GM23338 (cell line): ENCODE measurements at regions not wholly inside any gene's neighbourhood (a gene's known extent, or its start where the extent isn't known, plus 50 kb on each side); places are given as distances from the start of the nearest gene placed in this dataset.
"Not testable (repeated sequence)": the region's sequence is repeated elsewhere in the genome, so short reads cannot be mapped to it uniquely, and the experiment has no call there.

Experiments used
- ATAC-seq: fragments of 200-7000 bp; cut with Tn5 transposase; 3 replicates; pipeline ENCODE4 v1.9.1; 2020
- DNase-seq: peaks from one replicate; pipeline ENCODE4 v3.0.0-alpha.2; 2015; ENCODE audit warnings: low spot score
- H2AFZ ChIP-seq: fragments of 200-600 bp; sonication (generic); 2 replicates; pipeline ENCODE4 v1.8.0; 2016; ENCODE audit warnings: antibody characterized with exemption, mild to moderate bottlenecking, moderate library complexity
- H3F3A ChIP-seq: fragments of 200-600 bp; sonication (generic); replicated peaks from 2 replicates; pipeline ENCODE4 v1.8.0; 2017; ENCODE audit warnings: antibody characterized with exemption, mixed run types, low read depth
- H3K27ac ChIP-seq: fragments of 200-600 bp; sonication (generic); 2 replicates; pipeline ENCODE4 v1.6.1; 2016; ENCODE audit warnings: low read depth
- H3K27me3 ChIP-seq: fragments of 200-600 bp; sonication (generic); 2 replicates; pipeline ENCODE4 v1.8.0; 2016; ENCODE audit warnings: mild to moderate bottlenecking, mixed run types, moderate library complexity; ENCODE audit not compliant: insufficient read depth
- H3K36me3 ChIP-seq: fragments of 200-600 bp; sonication (generic); 2 replicates; pipeline ENCODE4 v1.8.0; 2016; ENCODE audit warnings: mild to moderate bottlenecking; ENCODE audit not compliant: insufficient read depth
- H3K4me1 ChIP-seq: fragments of 200-600 bp; sonication (generic); 2 replicates; pipeline ENCODE4 v1.8.0; 2016; ENCODE audit warnings: mild to moderate bottlenecking, moderate library complexity; ENCODE audit not compliant: insufficient read depth
- H3K4me2 ChIP-seq: fragments of 200-600 bp; sonication (generic); 2 replicates; pipeline ENCODE4 v1.7.1; 2017; ENCODE audit warnings: mixed run types
- H3K4me3 ChIP-seq: fragments of 200-600 bp; sonication (generic); 2 replicates; pipeline ENCODE4 v1.6.1; 2016; ENCODE audit warnings: mixed run types
- H3K79me2 ChIP-seq: fragments of 200-600 bp; sonication (generic); replicated peaks from 2 replicates; pipeline ENCODE4 v1.8.0; 2017; ENCODE audit warnings: mild to moderate bottlenecking; ENCODE audit not compliant: insufficient read depth
- H3K9me2 ChIP-seq: fragments of 200-600 bp; sonication (generic); 2 replicates; pipeline ENCODE4 v1.8.0; 2017; ENCODE audit not compliant: insufficient read depth
- H4K20me1 ChIP-seq: fragments of 200-600 bp; sonication (generic); replicated peaks from 2 replicates; pipeline ENCODE4 v1.8.0; 2017; ENCODE audit warnings: mild to moderate bottlenecking; ENCODE audit not compliant: insufficient read depth
- H3K27ac Mint-ChIP-seq: 2 replicates; pipeline ENCODE4 v1.8.0; 2020; ENCODE audit warnings: inconsistent platforms, mild to moderate bottlenecking, moderate library complexity, mixed read lengths
- H3K27me3 Mint-ChIP-seq: 3 replicates; pipeline ENCODE4 v1.8.0; 2022; ENCODE audit warnings: low read depth, mild to moderate bottlenecking, moderate library complexity, mixed read lengths, inconsistent platforms; ENCODE audit not compliant: insufficient read depth, poor library complexity
- H3K36me3 Mint-ChIP-seq: 3 replicates; pipeline ENCODE4 v1.8.0; 2021; ENCODE audit warnings: low read depth, mild to moderate bottlenecking, inconsistent platforms, moderate library complexity, mixed read lengths
- H3K4me1 Mint-ChIP-seq: 3 replicates; pipeline ENCODE4 v1.8.0; 2020; ENCODE audit warnings: mild to moderate bottlenecking, inconsistent platforms, mixed read lengths
- H3K4me3 Mint-ChIP-seq: 3 replicates; pipeline ENCODE4 v1.8.0; 2021; ENCODE audit warnings: moderate library complexity, mild to moderate bottlenecking, inconsistent platforms, mixed read lengths
- H3K9me3 Mint-ChIP-seq: 3 replicates; pipeline ENCODE4 v1.8.0; 2020; ENCODE audit warnings: moderate library complexity, mild to moderate bottlenecking, inconsistent platforms, mixed read lengths
- CTCF ChIP-seq, 2 experiments: fragments of 200-600 bp in 1 of 2; sonication (generic) in 1 of 2; conservative IDR thresholded peaks; 2 replicates each; pipeline versions ENCODE4 v1.5.1 to v1.6.1; 2016 to 2017; ENCODE audit warnings: antibody characterized with exemption in 2 of 2, low read depth in 2 of 2, mild to moderate bottlenecking in 2 of 2, moderate library complexity in 1 of 2
- ZNF462 ChIP-seq: fragments of 250-450 bp; sonication (Bioruptor Pico); IDR thresholded peaks from 2 replicates; pipeline ENCODE4 v1.5.0; 2020; ENCODE audit warnings: mild to moderate bottlenecking, moderate library complexity

GRCh38 chr5:53170746-53171349 lies 61.3 kb upstream of the MOCS2 start:
- Mint-ChIP-seq H3K36me3 (no peaks in the 10 kb centered on the region), H3K27me3 (peaks cover 1% of the 10 kb centered on the region), H3K9me3 (no peaks in the 10 kb centered on the region), H3K4me3 (no peak overlapping the region), H3K27ac (no peak overlapping the region), H3K4me1 (no peaks in the 10 kb centered on the region)
- H3F3A ChIP-seq: no peaks in the 10 kb centered on the region
- no peak overlapping the region for H2AFZ ChIP-seq
- H3K27me3 ChIP-seq: no peaks in the 10 kb centered on the region
- no peaks in the 10 kb centered on the region for H4K20me1 ChIP-seq
- TF ChIP-seq CTCF (conservative IDR thresholded peaks at IDR 0.05; ENCODE audit: low read depth in 2 of 2) (peak; percentile 74 to 78), ZNF462 (CRISPR knock-in tag) (no peak)
- H3K9me2 ChIP-seq: peaks cover 4% of the 10 kb centered on the region; the same call in 1 of the 2 replicates
- H3K79me2 ChIP-seq: no peaks in the 10 kb centered on the region
- H3K4me2 ChIP-seq: no peak overlapping the region
- H3K27ac ChIP-seq: no peak overlapping the region
- DNase-seq (peak; percentile 53), ATAC-seq (peak; percentile 42)
- H3K36me3 ChIP-seq: no peaks in the 10 kb centered on the region
- H3K4me3 ChIP-seq: no peak overlapping the region
- H3K4me1 ChIP-seq: no peaks in the 10 kb centered on the region

DNA sequence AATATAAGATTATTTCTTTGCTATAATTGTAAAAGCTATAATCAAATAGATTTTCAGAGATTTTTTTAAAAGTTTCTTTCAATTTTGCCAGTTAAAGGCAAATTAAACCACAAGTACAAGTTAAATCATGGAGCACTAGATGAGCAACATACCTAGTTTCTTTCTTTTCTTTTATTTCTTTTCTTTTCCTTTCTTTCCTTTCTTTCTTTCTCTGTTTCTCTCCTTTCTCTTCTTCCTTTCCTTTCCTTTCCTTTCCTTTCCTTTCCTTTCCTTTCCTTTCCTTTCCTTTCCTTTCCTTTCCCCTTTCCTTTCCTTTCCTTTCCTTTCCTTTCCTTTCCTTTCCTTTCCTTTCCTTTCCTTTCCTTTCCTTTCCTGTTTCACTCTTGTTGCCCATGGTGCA lies 62.5 kb upstream of the MOCS2 start:
- not testable (repeated sequence) for H3K4me3 Mint-ChIP-seq

More for the DNA sequence above, 62.5 kb upstream of the MOCS2 start:
- H3F3A ChIP-seq, H3K4me1 Mint-ChIP-seq, ATAC-seq, H3K27ac Mint-ChIP-seq, H3K27me3 Mint-ChIP-seq, H3K4me2 ChIP-seq, DNase-seq, H3K4me1 ChIP-seq, H3K4me3 ChIP-seq, H3K27me3 ChIP-seq, H3K79me2 ChIP-seq, H3K9me2 ChIP-seq, H2AFZ ChIP-seq, H3K36me3 Mint-ChIP-seq, H4K20me1 ChIP-seq, H3K9me3 Mint-ChIP-seq, H3K36me3 ChIP-seq, H3K27ac ChIP-seq: not testable (repeated sequence)
